ENCODE measurements at regions not wholly inside any gene's neighbourhood (a gene's known extent, or its start where the extent isn't known, plus 50 kb on each side); places are given as distances from the start of the nearest gene placed in this dataset.
"Not testable (repeated sequence)": the region's sequence is repeated elsewhere in the genome, so short reads cannot be mapped to it uniquely, and the experiment has no call there.

DNA sequence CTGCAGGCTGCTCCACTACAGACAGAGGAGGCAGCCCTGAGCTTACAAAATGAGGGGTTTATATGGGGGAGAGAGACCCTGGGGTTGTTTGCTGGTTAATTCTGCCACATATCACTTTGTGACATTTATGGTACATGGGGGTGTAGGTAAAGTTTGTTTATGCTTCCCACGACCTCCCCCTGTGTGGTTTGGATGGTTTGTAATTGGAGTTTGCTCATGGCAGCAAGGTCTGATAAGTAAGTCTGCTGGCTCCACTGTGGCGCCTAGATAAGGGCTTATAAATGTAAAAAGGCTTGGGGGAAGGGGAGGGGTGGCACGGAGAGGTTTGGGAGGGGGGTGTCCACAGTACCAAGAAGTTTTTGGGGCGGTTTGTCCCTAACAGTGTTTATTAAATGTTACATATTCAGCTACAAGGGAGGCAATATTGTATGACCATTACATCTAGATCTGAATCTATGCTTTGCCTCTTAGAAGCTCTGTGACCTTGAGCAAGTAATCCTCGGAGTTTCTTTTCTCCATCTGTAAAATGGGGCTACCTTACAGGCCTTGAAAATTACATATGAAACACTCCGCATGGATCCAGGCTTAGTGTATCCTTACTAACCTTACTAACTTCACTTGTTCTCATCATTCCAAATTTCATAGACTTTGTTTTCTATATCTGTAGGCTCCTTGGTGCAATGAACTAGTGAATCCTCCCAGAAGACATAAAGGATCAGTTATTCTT, 204.8 kb upstream of the NOX3 start:
- no peak for DNase-seq (ENCODE audit: low read depth)

DNA sequence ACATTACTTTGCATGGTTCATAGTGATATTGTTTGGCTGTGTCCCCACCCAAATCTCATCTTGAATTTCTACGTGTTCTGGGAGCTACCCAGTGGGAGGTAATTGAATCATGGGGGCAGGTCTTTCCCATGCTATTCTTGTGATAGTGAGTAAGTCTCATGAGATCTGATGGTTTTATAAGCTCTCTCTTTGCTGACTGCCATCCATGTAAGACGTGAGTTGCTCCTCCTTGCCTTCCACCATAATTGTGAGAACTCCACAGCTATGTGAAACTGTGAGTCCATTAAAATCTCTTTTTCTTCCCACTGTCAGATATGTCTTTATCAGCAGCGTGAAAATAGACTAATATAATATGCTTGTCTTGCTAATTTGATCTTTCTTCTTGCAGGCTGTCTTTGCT, 200.4 kb upstream of the NOX3 start:
- no peak for DNase-seq (ENCODE audit: low read depth)

DNA sequence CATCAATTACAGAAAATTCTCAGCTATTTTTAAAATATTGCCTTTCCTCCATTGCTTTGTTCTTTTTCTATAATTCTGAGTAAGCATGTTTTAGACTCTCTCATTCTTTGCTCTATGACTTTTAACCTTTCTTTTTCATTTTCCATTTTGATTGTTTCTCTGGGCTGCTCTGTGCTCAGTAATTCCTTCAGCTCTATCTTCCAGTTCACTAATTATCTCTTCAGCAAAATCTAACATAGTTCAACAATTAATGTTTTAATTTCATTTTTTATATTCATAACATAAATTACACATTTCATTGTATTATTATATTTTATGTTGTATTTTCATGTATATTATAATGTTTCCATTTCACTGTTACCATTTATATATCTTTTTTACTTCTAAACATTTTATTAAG, 198.8 kb upstream of the NOX3 start:
- no peak for DNase-seq (ENCODE audit: low read depth)

DNA sequence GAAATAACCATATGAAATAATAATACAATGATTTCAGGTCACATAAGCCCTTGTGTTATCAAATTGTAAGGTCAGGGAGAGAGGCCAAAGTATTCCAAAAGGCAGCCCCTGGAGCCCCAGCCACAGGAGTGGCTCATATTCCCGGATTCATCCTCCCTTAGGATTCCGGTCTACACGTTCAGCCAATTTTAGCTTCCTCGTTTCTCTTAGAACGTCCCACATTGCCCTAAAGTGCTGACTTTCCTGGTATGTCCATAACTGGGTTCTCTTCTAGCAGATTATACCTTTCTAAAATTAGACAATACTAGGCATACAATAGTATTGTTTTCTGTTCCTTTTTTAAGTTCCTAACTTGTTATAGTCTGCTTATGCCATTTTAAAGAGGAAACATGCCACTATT, 192.7 kb upstream of the NOX3 start:
- no peak for DNase-seq (ENCODE audit: low read depth)

DNA sequence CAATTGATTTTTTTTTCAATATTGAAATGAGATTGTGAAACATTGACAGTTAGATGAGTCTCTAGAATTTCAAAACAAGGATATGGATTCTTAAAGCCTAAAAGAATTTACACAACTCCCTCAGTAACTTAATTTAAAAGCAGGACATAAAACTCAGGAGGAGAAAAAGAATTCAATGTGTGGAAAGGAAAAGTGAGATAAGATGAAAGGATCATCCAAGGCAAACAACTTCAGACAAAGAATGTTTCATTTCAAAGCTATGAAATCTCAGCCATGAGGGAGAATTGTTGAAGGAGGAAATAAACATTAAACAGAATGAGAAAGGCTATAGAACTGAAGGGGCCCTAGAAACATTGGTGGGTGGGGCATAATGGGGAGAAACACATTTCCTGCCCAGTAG, 191.7 kb upstream of the NOX3 start:
- DNase-seq (ENCODE audit: low read depth) = no peak

DNA sequence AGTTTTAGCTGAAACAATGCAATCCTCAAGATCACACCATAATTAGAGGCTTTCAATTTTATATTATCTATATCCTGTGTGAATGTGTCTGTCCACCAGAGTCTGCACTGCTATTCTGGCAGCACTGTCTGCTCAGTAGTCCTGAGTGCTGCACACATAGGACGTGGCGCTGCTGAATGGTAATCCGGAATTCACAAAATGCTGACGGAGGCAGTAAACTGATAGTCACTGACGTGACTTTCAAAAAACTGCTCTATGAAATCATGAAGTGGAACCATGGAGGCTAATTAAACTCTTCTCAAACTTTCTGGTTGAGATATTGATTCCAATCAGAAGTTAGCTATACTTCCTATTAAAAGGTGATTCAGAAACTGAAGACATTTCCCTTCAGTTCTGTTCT, 190.8 kb upstream of the NOX3 start:
- no peak for DNase-seq (ENCODE audit: low read depth)

DNA sequence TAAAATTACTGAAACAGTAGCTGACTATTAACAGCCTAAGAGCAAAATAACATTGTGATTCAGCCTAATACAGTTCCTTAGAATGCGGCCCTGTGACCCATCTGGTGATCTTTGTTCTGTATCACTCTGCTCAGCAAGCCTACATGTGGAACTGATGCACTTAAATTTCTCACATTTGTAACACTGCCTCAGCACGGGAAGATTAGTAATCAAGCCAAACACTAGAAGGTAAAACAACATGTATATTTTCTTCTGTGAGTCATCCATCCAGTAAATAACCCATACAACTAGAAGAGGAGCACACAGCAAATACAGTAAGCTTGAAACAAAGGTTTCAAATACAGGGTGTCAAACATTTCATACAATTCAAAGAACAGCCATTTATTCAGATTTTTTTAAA, 189.7 kb upstream of the NOX3 start:
- no peak for DNase-seq (ENCODE audit: low read depth)

DNA sequence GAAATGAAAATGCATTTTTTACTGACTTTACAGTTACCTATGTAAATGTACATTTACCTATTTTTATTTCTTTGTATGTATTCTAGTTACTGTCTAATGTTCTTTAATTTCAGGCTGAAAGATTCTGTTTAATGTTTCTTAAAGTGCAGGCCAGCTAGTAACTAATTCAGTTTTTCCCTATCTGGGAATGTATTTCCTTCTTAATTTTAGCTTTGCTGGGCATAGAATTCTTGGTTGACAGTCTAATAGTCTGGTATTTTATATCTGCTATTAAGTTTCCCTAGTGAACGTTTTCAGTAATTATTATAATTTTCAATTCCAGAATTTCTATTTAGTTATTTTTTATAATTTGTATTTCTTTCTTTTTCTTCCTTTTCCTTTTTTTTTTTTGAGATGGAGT, 186.0 kb upstream of the NOX3 start:
- no peak for DNase-seq (ENCODE audit: low read depth)

DNA sequence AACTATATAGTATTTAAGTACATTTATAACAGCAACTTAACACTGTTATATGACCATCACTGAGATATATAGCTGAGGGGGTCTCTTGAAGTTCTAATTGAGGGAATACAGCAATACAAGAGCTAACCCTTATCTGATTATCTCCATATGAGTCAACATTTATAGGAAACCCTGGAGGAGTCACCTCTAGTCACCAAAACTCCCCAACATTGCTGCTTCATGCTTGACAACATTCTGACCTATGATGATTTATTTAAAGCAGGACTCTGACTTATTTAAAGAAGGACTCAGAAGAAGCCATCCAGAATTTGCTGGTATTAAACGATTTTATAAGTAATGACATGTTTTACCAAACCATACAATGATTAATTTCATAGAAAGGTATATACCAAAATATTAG, 182.6 kb upstream of the NOX3 start:
- no peak for DNase-seq (ENCODE audit: low read depth)

DNA sequence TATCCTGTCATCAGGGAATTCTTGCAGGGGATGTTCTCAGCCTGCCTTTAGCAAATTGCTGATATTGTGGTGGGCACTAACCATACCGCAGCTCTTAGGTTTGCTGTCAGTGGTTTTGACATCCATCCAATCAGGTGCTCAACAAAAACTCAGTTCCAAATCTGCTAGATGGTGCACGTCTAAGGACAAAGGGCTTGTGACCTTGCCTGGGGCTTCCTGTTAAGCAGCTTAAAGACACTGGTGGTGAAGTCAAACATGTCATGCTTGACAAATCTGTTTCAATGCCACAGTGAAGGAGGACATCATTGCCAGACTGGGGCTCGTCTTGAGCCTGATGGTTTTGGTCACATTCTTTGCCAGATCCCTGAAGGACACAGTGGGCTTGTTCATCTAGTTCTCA, 179.8 kb upstream of the NOX3 start:
- no peak for DNase-seq (ENCODE audit: low read depth)

DNA sequence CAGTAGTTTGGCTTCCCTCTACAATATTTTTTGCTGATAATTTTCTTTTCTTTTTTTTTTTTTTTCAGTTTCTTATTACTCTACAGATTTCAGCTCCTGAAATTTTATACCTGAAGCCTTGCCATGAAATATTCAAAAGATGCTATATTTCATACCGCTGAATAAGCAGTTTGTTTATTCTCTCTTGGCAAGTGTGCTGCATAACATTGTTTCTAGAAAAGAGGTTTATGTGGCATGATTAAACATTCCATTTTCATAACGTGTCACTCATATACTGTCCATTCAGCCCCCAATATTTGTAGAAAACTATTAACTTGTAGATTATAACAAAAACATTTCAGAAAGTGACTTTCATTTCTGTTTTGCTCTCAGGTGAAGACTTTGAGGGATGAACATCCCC, 174.4 kb upstream of the NOX3 start:
- DNase-seq (ENCODE audit: low read depth) = no peak

DNA sequence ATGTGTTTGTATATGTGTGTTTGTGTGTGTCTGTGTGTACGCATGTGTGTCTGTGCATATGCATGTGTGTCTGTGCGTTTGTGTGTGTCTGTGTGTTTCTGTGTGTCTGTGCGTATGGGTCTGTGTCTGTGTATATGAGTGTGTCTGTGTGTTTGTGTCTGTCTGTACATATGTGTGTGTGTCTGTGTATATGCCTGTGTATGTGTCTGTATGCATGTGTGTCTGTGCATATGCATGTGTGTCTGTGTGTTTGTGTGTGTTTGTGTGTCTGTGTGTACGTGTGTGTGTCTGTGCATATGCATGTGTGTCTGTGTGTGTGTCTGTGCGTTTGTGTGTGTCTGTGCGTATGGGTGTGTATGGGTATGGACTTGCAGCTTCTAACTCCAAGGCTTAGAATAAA, 174.0 kb upstream of the NOX3 start:
- DNase-seq (ENCODE audit: low read depth) = no peak

DNA sequence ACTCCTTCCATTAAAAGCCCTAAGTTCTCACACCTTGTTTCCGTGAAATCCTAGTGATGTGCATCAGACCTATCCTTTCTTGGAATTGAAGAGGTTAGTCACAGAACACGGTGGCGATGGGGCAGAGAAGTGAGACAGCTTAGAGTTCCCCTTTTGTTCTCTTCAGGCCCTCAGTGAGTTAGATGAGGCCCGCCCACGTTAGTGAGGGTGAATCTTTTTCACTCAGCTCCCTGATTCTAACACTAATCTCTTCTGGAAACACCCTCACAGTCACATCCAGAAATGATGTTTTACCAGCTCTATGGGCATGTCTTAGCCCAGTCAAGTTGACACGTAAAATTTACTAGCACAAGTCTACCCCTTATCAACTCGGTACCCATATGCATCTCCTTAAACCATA, 172.7 kb upstream of the NOX3 start:
- no peak for DNase-seq (ENCODE audit: low read depth)

DNA sequence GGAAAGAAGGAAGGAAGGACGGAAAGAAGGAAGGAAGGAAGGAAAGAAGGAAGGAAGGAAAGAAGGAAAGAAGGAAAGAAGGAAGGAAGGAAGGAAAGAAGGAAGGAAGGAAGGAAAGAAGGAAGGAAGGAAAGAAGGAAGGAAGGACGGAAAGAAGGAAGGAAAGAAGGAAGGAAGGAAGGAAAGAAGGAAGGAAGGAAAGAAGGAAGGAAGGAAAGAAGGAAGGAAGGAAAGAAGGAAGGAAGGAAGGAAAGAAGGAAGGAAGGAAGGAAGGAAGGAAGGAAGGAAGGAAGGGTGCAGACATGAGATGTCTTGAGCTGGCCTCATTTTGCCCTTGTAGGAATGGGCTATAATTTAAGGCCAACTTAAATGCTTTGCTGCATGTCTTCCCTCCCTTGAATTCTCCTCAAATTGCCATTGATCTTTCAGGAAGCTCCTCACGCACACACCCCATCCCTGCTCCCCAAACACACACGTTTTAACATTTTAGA, 172.1 kb upstream of the NOX3 start:
- not testable (repeated sequence) for DNase-seq (ENCODE audit: low read depth)

DNA sequence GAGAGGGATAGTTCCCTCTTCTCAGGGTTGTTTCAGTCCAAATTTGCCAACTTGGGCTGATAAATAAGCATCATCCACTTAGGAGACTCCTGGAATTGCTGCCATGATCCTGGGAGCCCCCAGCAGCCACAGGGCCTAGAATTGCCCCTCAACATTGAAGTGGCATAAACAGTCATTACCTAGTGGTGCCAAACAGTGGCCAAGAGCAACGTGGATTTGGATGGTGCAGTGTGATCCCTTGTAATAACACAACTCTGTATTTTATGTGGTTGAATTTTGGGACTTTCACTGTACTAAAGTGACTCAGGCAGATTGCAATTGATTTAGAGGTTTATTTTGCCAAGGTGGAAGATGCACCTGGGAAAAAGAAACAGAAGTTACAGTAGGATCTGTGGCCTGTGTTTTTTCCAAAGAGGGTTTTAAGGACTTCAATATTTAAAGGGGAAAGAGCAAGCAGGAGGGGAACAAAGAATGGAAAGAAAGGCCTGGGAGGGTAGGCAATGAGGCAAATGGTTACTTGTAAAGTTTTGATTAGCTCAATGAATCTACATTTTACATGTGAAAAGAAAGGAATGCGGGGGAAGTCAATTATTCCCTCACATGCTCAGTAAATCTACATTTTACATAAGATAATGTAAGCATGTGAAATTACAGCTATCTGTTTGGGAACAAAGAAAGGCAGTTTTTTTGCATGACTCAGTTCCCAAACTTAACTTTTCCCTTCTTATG, 168.0 kb upstream of the NOX3 start:
- no peak for DNase-seq (ENCODE audit: low read depth)

DNA sequence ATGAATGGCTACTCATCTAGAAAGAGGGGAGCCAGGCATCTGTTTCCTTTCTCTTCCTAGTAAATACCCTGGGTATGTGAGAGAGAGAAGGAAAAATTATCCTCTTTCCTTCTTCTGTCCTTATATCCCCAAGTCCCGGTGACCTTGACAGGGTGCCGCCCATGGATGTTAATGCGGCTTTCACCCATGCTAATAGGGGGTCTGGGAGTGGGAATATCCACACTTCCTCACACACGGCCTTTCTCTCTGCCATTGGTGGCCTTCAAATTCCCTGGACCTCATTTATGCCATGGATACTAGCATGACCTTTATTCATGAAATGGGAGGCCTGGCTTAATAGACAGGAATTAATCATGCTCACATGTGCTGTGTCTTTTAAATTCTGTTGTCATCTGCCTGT, 159.0 kb upstream of the NOX3 start:
- no peak for DNase-seq (ENCODE audit: low read depth)

DNA sequence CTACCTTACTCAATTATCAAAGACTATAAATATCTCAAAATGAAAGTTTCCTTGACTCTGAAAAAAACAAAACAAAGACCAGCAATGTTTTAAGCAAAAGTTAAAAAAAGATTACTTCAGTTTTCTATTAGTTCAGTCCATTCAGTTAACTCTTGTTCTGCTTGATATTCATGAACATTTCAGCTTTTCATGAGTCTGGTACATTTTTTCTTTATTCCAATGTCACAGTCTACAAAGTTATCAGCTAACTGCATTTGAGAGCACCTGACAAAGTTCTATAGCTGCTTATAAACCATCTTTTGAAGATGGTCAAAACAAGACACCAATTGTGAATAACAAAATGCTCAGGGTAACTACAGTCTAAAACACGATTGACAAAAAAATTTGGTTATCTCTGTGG, 156.1 kb upstream of the NOX3 start:
- DNase-seq (ENCODE audit: low read depth) = no peak

DNA sequence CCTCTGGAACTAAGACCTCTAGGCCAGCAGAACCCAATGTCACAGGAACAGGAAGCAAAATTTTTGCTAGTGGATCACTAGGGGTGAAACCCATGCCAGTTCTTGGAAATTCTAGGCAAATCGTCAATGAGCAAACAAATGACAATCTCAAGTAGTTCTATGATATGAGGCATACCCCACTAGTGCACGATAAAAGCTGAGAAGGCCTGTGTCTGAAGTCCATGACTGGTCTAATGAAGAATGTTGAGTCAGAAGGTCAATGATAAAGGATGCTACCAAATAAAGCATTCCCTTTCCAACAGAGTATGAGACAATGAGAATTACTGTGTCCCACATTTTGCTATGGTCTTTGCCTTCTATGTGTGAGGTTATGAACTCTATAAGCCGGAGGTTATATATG, 149.4 kb upstream of the NOX3 start:
- DNase-seq (ENCODE audit: low read depth) = no peak

DNA sequence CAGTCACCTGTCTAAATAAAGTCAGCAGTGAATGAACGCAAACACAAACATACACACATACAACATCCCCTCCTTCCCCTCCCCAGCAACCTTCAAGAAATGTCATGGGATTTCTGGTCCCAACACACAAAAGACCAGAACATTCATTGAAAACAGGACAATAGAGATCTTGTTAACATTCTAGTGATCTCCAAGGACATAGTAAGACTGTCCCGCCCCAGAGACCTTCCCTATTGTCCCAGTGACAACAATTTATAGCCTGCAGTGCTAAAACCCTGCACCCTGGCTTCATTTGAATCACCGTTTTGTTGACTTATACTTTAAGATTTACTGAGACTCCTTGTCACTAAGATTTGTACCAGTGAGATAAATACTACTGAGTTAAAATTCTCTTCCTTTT, 143.9 kb upstream of the NOX3 start:
- no peak for DNase-seq (ENCODE audit: low read depth)

DNA sequence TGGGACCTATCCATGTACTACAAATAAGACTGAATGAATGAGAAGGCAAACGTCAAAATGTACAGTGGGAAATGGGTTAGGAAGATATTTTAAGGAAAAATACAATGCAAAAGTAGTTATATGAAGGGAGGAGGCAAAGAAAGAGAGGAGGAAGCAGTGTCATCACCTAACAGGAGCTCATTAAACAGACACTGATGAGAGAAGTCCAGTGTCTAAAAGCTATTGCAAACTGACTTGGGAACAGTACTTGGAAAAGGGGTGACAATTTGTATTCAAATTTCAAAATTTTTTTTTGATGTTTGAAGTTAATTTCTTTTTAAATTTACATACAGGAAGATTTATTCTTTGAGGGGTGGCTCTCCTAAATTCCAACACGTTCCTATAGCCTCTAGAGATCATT, 143.5 kb upstream of the NOX3 start:
- no peak for DNase-seq (ENCODE audit: low read depth)

DNA sequence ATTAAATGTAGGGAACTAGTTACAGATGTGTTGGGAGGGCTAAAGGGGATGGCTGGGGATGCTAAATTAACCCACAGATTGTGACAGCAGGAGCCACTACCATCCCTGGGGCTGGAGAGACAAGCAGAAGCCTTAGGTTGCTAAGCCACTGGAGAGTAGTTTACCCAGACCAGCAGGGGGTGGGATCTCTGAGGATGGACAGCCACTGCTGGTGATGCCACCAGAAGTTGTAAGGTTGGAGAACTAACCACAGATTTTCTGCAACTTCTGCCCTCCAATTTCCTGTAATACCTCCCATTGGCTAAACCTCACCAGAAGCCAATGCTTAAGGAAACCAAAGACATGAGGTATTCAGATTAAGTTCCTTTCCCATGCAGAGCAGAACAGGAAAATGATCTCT, 139.6 kb upstream of the NOX3 start:
- DNase-seq (ENCODE audit: low read depth) = no peak

DNA sequence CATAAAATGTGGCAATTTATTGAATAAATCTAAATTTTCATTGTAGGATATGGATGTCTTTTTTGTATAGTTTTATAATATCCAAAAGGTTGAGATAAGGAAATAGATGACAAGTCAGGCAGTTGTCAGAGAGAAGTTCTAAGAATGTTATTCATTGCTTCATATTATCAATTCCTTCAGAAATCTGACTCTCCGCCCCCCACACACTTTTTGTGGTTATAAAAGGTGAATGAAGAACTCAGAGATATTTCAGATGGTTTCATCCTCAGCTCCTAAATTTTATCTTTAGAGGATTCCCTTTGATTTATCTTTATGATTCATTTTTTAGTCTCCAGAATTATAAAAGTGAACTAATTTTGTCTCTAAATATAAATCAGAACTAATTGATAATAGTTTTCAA, 136.1 kb upstream of the NOX3 start:
- DNase-seq (ENCODE audit: low read depth) = no peak

DNA sequence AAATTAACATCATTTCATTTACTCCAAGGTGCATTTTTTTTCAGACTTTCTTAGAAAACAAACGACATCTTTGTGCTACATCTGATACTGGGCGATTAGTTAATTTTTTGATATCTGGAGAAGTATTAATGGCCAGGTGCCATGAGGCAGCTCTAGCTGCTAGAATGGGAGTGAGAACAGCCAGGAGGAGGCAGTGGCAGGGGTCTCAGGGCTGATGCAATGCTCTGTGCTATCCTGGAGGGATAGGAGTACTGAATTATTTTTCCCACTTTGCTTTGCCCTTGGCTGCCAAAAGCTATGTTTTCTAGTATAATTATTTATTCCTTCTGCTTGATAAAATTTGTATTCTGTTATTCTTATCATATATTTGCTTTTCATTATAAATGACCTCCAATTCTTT, 133.6 kb upstream of the NOX3 start:
- DNase-seq (ENCODE audit: low read depth) = no peak

DNA sequence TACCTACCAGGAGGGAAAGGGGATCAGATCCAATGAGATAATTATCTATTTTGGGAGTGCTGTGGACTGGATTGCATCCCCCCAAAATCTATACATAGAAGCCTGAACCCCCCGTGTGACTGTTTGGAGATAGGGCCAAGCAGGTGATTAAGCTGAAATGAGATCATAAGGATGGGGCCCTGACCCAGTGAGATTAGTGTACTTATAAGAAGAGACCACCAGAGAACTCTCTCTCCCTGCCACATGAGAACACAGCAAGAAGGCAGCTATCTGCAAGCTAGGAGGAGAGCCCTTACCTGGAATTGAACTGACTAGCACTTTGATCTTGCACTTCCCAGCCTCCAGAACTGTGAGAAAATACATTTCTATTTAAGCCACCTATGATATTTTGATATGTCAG, 132.2 kb upstream of the NOX3 start:
- no peak for DNase-seq (ENCODE audit: low read depth)

All from stimulated activated CD8-positive, alpha-beta memory T cell treated with anti-CD3 and anti-CD28 coated beads, Interleukin-15, amount 100 ng/mL, for 24 hours (primary cell).